PC-3 (cell line): ENCODE measurements at regions not wholly inside any gene's neighbourhood (a gene's known extent, or its start where the extent isn't known, plus 50 kb on each side); places are given as distances from the start of the nearest gene placed in this dataset.
A peak's percentile ranks its signal among the peaks of the same experiment; 100 is the strongest.

Source experiments
- ATAC-seq: fragments of 200-7000 bp; cut with Tn5 transposase; 2 replicates; pipeline ENCODE4 v1.9.1; 2020; ENCODE audit warnings: mild to moderate bottlenecking, moderate library complexity
- BruUV-seq: library from RNA; stranded (reverse); fragments of 400-500 nt; replicated peaks from 2 replicates; lab custom pipeline; 2021; lab: Mats Ljungman, UMichigan
- CTCF ChIA-PET: fragments of 300-600 bp; sonication (Branson Sonifier 250); formaldehyde crosslinking; loops from one replicate; lab custom pipeline; 2022; ENCODE audit warnings: antibody characterized with exemption; lab: Charles Lee
- POLR2A ChIA-PET: fragments of 300-600 bp; sonication (Branson Sonifier 250); formaldehyde crosslinking; loops from one replicate; lab custom pipeline; 2022; ENCODE audit warnings: antibody characterized with exemption; ENCODE audit not compliant: unreplicated experiment; lab: Charles Lee
- DNase-seq: peaks from one replicate; pipeline ENCODE4 v3.0.0-alpha.2; 2015
- H2AFZ ChIP-seq: fragments of 300-600 bp; sonication (generic); 2 replicates; pipeline ENCODE4 v1.6.0; 2016; ENCODE audit warnings: antibody characterized with exemption, low read length
- H3F3A ChIP-seq: fragments of 300-600 bp; sonication (generic); one replicate; pipeline ENCODE4 v1.6.0; 2017; ENCODE audit warnings: antibody characterized with exemption, low read length, control low read depth, mild to moderate bottlenecking; ENCODE audit not compliant: unreplicated experiment
- H3K27ac ChIP-seq: fragments of 300-600 bp; sonication (generic); 2 replicates; pipeline ENCODE4 v1.5.1; 2016; ENCODE audit warnings: mild to moderate bottlenecking, low read length
- H3K27me3 ChIP-seq: fragments of 300-600 bp; sonication (generic); 2 replicates; pipeline ENCODE4 v1.6.1; 2016; ENCODE audit warnings: low read length, mixed read lengths
- H3K36me3 ChIP-seq: fragments of 300-600 bp; sonication (generic); 2 replicates; pipeline ENCODE4 v1.6.1; 2016; ENCODE audit warnings: low read depth, mixed run types, low read length, mixed read lengths
- H3K4me1 ChIP-seq: fragments of 300-600 bp; sonication (generic); 2 replicates; pipeline ENCODE4 v1.5.1; 2016; ENCODE audit warnings: low read length; ENCODE audit not compliant: insufficient read depth
- H3K4me2 ChIP-seq: fragments of 300-600 bp; sonication (generic); 2 replicates; pipeline ENCODE4 v1.6.0; 2016; ENCODE audit warnings: low read length
- H3K4me3 ChIP-seq: fragments of 300-600 bp; sonication (generic); 2 replicates; pipeline ENCODE4 v1.5.1; 2016; ENCODE audit warnings: mild to moderate bottlenecking, low read length, mixed read lengths
- H3K79me2 ChIP-seq: fragments of 300-600 bp; sonication (generic); 2 replicates; pipeline ENCODE4 v1.6.1; 2017; ENCODE audit warnings: low read length, mixed read lengths
- H3K9ac ChIP-seq: fragments of 300-600 bp; sonication (generic); 2 replicates; pipeline ENCODE4 v1.6.0; 2016; ENCODE audit warnings: mild to moderate bottlenecking, low read length
- H3K9me2 ChIP-seq: fragments of 300-600 bp; sonication (generic); replicated peaks from 2 replicates; pipeline ENCODE4 v1.6.1; 2016; ENCODE audit warnings: mixed run types, low read length, mixed read lengths
- H3K9me3 ChIP-seq: fragments of 300-600 bp; sonication (generic); 2 replicates; pipeline ENCODE4 v1.6.1; 2016; ENCODE audit warnings: low read length, mixed read lengths
- H4K20me1 ChIP-seq: fragments of 300-600 bp; sonication (generic); 2 replicates; pipeline ENCODE4 v1.6.1; 2016; ENCODE audit warnings: low read length, mixed read lengths
- EZH2 ChIP-seq: fragments of 300-600 bp; sonication (generic); IDR thresholded peaks from one replicate; pipeline ENCODE4 v1.6.1; 2017; ENCODE audit warnings: antibody characterized with exemption, mild to moderate bottlenecking, low read length; ENCODE audit not compliant: unreplicated experiment
- EZH2phosphoT487 ChIP-seq: fragments of 300-600 bp; sonication (generic); IDR thresholded peaks from 2 replicates; pipeline ENCODE4 v1.6.1; 2018; ENCODE audit warnings: mild to moderate bottlenecking, antibody characterized with exemption, low read length, borderline replicate concordance
- intact Hi-C: fragments of 100-400 bp; cut with micrococcal nuclease; formaldehyde crosslinking; loops from 2 replicates; pipeline ENCODE4 v1.9.0; 2023
- TF ChIP-seq, protein P1 (sequence below): fragments of 300-600 bp; sonication (generic); conservative IDR thresholded peaks from 2 replicates; pipeline ENCODE4 v1.5.1; 2017; ENCODE audit warnings: antibody characterized with exemption, low read depth, mild to moderate bottlenecking, low read length

DNA sequence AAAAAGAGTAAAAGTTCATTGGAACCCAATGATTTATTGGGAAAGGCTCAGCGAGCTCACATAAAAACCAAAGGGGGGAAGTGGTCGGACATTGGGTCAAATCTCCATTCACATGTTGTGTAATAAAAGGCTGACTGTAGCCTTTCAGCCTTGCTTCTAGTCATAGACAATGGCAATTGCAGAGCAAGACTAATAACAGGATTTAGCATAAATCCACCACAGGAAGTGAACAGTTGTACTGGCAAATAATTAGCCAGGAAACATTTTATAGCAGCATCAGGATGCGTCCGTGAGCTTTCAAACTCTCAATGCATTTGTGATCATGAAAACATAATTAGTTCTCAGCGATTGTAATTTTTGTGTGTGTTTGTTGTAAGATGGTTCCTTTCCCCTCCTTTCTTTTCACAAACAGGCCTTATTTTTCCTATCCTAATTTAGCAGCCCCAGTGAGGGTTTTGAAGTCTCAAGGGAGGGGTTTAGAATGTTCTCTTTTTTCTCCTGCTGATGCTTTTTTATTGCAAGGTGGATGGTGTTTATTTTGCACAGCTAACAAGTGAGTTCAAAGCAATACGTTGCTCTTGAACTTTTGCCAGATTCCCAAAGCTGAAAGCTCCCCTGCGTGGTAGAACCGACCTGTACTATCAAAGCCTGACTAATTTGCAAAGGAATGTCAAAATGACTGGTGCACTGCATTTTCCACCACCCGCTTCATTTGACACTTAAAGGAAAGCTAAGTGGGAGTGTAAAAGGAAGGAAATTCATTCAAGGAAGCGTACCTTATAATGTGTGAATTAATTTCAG lies 105.6 kb downstream of the SPRY2 start:
- H3K27ac ChIP-seq, result peak overlapping the region; percentile 68
- H4K20me1 ChIP-seq, result no peaks in the 10 kb centered on the region
- ChIA-PET CTCF (no interaction called here), POLR2A (interaction anchor here (0.5 kb wide), 1 partner anchor 107 kb away, joined by 3 read pairs; no protein-coding TSS in a partner anchor)
- peaks cover 7% of the 10 kb centered on the region for H3F3A ChIP-seq
- peak overlapping the region; percentile 77 for H3K4me2 ChIP-seq
- intact Hi-C loops, result loop anchor here (10.0 kb wide), 1 partner anchor 101 kb away; no protein-coding TSS in a partner anchor
- no peak for TF ChIP-seq EZH2
- no peak for TF ChIP-seq EZH2phosphoT487
- TF ChIP-seq, protein P1, sequence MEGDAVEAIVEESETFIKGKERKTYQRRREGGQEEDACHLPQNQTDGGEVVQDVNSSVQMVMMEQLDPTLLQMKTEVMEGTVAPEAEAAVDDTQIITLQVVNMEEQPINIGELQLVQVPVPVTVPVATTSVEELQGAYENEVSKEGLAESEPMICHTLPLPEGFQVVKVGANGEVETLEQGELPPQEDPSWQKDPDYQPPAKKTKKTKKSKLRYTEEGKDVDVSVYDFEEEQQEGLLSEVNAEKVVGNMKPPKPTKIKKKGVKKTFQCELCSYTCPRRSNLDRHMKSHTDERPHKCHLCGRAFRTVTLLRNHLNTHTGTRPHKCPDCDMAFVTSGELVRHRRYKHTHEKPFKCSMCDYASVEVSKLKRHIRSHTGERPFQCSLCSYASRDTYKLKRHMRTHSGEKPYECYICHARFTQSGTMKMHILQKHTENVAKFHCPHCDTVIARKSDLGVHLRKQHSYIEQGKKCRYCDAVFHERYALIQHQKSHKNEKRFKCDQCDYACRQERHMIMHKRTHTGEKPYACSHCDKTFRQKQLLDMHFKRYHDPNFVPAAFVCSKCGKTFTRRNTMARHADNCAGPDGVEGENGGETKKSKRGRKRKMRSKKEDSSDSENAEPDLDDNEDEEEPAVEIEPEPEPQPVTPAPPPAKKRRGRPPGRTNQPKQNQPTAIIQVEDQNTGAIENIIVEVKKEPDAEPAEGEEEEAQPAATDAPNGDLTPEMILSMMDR, result no peak
- peak overlapping the region; percentile 32 for H3K9ac ChIP-seq
- H3K4me3 ChIP-seq, result peak overlapping the region; percentile 42
- H2AFZ ChIP-seq, result peak overlapping the region; percentile 73
- ATAC-seq (peak; percentile 85), DNase-seq (peak; percentile 85)
- BruUV-seq, result no TSS peak
- no peaks in the 10 kb centered on the region for H3K9me2 ChIP-seq
- H3K36me3 ChIP-seq, result no peaks in the 10 kb centered on the region
- H3K4me1 ChIP-seq, result peaks cover 32% of the 10 kb centered on the region
- H3K9me3 ChIP-seq, result no peaks in the 10 kb centered on the region
- H3K79me2 ChIP-seq, result no peaks in the 10 kb centered on the region
- no peaks in the 10 kb centered on the region for H3K27me3 ChIP-seq

DNA sequence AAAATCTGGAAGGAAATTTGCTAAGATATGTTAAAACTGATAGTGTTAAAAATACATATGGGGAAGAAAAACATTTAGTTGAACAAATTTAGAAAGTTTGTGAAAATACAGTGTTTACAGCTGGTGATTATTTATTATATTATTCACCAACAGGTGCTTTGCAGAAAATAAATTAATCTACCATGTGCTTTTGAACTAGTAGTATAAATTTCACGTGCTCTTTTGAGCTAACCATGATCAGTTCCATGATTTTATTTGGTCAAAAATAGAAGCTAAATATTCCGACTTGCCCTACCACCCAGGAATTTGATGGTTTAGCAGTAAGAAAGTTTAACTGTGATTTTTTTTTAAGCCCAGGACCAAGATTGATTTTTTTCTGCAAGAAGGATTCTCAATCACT lies 113.3 kb downstream of the SPRY2 start:
- no peaks in the 10 kb centered on the region for H3K36me3 ChIP-seq
- no peaks in the 10 kb centered on the region for H3F3A ChIP-seq
- TF ChIP-seq EZH2, result no peak
- no peak for TF ChIP-seq EZH2phosphoT487
- TF ChIP-seq, protein P1, result no peak
- ChIA-PET POLR2A (no interaction called here), CTCF (no interaction called here)
- intact Hi-C loops, result loop anchor here (10.0 kb wide), 1 partner anchor 107 kb away; no protein-coding TSS in a partner anchor
- H3K79me2 ChIP-seq, result no peaks in the 10 kb centered on the region
- H3K9me3 ChIP-seq, result no peaks in the 10 kb centered on the region
- H3K27me3 ChIP-seq, result no peaks in the 10 kb centered on the region
- no peak overlapping the region for H2AFZ ChIP-seq
- BruUV-seq, result no TSS peak
- H3K9me2 ChIP-seq, result no peaks in the 10 kb centered on the region
- H3K27ac ChIP-seq, result no peak overlapping the region
- no peak for ATAC-seq
- no peak overlapping the region for H3K4me3 ChIP-seq
- no peak for DNase-seq
- H3K9ac ChIP-seq, result no peak overlapping the region
- H3K4me2 ChIP-seq, result no peak overlapping the region
- peaks cover 12% of the 10 kb centered on the region; the same call in 1 of the 2 replicates for H3K4me1 ChIP-seq
- no peaks in the 10 kb centered on the region for H4K20me1 ChIP-seq

DNA sequence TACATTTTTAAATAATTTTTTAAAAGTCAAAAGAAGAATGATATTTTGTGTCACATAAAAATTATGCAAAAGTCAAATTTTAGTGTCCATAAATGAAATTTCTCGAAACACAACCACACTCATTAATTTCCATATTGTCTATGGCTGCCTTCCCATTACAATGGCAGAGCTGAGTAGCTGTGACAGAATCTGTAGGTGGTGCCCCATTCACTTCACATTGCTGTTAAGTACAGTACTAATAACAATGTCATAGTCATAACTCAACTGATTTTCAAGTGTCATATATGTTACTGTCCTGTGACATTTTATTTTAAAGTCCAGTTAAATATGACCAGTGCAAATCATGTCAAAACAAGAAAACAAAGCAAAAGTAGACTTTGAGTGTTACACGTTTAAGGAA lies 114.3 kb downstream of the SPRY2 start:
- H2AFZ ChIP-seq, result no peak overlapping the region
- H3K79me2 ChIP-seq, result no peaks in the 10 kb centered on the region
- no peaks in the 10 kb centered on the region for H4K20me1 ChIP-seq
- H3K9ac ChIP-seq, result no peak overlapping the region
- no peaks in the 10 kb centered on the region for H3F3A ChIP-seq
- H3K4me3 ChIP-seq, result no peak overlapping the region
- ChIA-PET CTCF (no interaction called here), POLR2A (interaction anchor here (0.7 kb wide), 1 partner anchor 108 kb away, joined by 3 read pairs; no protein-coding TSS in a partner anchor)
- DNase-seq, result no peak
- ATAC-seq, result no peak
- H3K4me1 ChIP-seq, result peaks cover 12% of the 10 kb centered on the region; the same call in 1 of the 2 replicates
- BruUV-seq, result no TSS peak
- H3K4me2 ChIP-seq, result no peak overlapping the region
- no peaks in the 10 kb centered on the region for H3K9me3 ChIP-seq
- H3K27me3 ChIP-seq, result no peaks in the 10 kb centered on the region
- H3K9me2 ChIP-seq, result no peaks in the 10 kb centered on the region
- intact Hi-C loops, result loop anchor here (10.0 kb wide), 1 partner anchor 108 kb away; no protein-coding TSS in a partner anchor
- TF ChIP-seq, protein P1, result no peak
- TF ChIP-seq EZH2, result no peak
- no peak for TF ChIP-seq EZH2phosphoT487
- no peak overlapping the region for H3K27ac ChIP-seq
- H3K36me3 ChIP-seq, result no peaks in the 10 kb centered on the region
